Choroid plexus epithelial cell (primary cell): ENCODE measurements at regions not wholly inside any gene's neighbourhood (a gene's known extent, or its start where the extent isn't known, plus 50 kb on each side); places are given as distances from the start of the nearest gene placed in this dataset.

Experiments
- DNase-seq: peaks from one replicate; pipeline ENCODE4 v3.0.0-alpha.2; 2010; ENCODE audit warnings: low read depth
- H3K4me3 ChIP-seq: 2 replicates; pipeline ENCODE4 v1.5.1; 2011; ENCODE audit warnings: low read depth, mild to moderate bottlenecking, control low read depth, low read length, moderate library complexity
- CTCF ChIP-seq: conservative IDR thresholded peaks from 2 replicates; pipeline ENCODE4 v1.5.1; 2011; ENCODE audit warnings: low read depth, mild to moderate bottlenecking, control low read depth, inconsistent platforms, low read length, moderate library complexity

- DNase-seq, result no peak
- TF ChIP-seq CTCF, result no peak
- H3K4me3 ChIP-seq, result no peak overlapping the region
Measured at GRCh38 chr9:25224996-25225395, 453.2 kb downstream of the TUSC1 start.

DNA sequence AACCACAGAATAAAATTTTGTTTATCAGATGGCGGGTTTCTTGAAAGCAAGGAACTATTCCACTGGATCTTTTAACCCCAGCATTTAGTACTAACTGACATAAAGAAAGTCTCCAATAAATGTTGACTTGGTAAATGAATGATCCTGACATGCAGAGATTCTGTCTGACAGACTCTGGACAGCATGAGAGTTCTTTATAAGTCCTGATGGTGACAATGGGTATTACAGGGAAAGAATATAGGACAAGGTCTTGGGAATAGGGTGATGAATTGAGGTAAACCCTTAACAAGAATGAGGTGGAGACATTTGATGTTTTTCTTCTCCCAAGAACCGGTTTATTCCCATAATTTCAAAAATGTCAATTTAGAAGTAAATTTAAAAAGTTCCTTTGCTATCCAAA is 453.9 kb downstream of the TUSC1 start:
- DNase-seq, result no peak
- no peak overlapping the region for H3K4me3 ChIP-seq
- no peak for TF ChIP-seq CTCF

- no peak for DNase-seq
- TF ChIP-seq CTCF, result no peak
- H3K4me3 ChIP-seq, result no peak overlapping the region
Measured at GRCh38 chr9:25212361-25212760, 465.9 kb downstream of the TUSC1 start.

DNA sequence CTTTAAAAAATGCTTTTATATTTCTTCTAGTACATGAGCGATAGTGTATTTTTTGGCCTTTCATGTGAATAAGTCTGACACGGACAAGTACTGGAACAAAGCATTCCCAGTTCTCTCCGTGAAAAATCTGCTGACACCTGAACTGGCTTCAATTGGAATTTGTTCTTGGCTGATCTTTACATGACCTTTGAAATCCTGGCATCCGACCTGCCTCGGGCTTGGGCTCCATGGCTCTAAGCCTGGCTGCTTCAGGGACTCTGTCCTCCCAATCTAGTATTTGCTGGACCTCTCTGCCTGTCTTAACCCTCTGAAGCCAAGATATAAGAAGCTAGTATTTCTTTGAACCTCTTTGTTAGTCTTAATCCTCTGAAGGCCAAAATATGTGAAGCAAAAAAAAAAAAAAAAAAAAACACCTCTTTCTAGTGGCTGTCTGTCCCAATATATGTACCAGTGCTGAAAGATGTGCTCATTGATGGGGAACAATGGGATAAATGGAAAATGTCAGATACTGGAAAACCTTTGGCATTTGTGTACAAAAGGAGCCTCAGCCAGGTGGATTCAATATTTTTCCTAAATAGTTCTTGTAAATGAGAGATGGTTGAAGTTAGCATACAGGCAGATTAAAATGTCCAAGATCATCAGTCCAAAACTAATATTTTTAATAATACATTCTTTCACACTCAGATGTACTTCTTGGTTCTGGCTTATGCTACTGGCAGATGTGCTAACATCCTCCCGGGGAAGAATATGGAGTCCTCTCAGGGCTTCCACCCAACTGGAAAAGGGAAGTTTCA is 470.6 kb downstream of the TUSC1 start:
- DNase-seq, result no peak

GRCh38 chr9:25206027-25206426 is 472.2 kb downstream of the TUSC1 start:
- TF ChIP-seq CTCF, result no peak
- DNase-seq, result no peak
- no peak overlapping the region for H3K4me3 ChIP-seq

More for the DNA sequence above, 470.6 kb downstream of the TUSC1 start:
- TF ChIP-seq CTCF, result no peak
- no peak overlapping the region for H3K4me3 ChIP-seq

DNA sequence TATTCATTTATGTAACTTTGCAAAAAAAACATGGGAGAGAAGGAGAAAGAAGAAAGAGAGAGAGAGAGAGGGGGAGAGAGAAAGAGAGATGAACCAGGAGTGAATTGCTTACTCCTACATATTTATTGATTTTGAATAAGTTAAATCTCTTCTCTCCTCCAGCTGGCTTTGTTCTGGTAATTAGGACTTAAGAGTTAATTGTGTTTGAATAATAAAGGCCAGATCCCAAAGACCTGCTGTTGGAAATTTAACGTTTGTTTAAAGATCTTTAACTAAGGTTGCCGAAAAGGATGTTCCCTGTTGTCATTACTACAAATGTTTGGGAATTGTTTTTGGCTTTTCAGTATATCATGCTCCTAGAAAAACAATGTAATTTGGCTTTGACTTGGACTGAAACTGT is 473.0 kb downstream of the TUSC1 start:
- no peak for DNase-seq
- no peak overlapping the region for H3K4me3 ChIP-seq
- no peak for TF ChIP-seq CTCF

DNA sequence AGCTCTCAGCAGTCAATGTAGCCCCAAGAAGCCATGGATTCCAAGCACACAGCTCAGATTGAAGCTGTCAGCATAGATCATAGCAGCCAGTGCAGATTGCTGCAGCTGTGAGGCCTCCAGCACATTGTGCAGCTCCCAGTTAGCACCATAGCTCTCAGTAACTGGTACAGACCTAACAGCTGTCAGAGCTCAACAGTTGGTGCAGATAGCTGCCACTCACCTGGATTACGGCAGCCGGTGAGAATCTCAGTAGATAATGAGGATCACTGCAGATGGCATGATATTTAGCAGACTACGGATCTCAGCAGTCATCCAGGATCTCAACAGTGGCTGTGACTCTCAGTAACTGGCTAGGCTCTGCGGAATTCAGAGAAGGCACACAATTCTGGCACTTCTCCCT is 500.4 kb downstream of the TUSC1 start:
- no peak for TF ChIP-seq CTCF
- no peak overlapping the region for H3K4me3 ChIP-seq
- no peak for DNase-seq
